Right ventricle myocardium inferior (tissue), 1 donor: ENCODE measurements at regions not wholly inside any gene's neighbourhood (a gene's known extent, or its start where the extent isn't known, plus 50 kb on each side); places are given as distances from the start of the nearest gene placed in this dataset.
A peak's percentile ranks its signal among the peaks of the same experiment; 100 is the strongest.
"Not testable (repeated sequence)": the region's sequence is repeated elsewhere in the genome, so short reads cannot be mapped to it uniquely, and the experiment has no call there.

ENCODE experiments used
- ATAC-seq: fragments of 200-7000 bp; cut with Tn5 transposase; one replicate; pipeline ENCODE4 v1.9.1; 2020; ENCODE audit warnings: mild to moderate bottlenecking, moderate library complexity
- DNase-seq: peaks from one replicate; pipeline ENCODE4 v3.0.0; 2021; ENCODE audit errors: missing footprints
- intact Hi-C: fragments of 100-400 bp; cut with DNase I; formaldehyde crosslinking; loops from one replicate; pipeline ENCODE4 v1.11.0; 2022
- donor health status: DM: no; HTN: yes; CAD: no; lungs with severe emphysema.

GRCh38 chr2:153320879-153321278 lies 157.7 kb downstream of the RPRM start:
- no peak for DNase-seq
- intact Hi-C loops: no loop called here
- ATAC-seq: no peak

- no peak for DNase-seq
- ATAC-seq: no peak
- intact Hi-C loops: no loop called here
Observed at GRCh38 chr2:153311432-153311831, 167.1 kb downstream of the RPRM start.

- ATAC-seq (no peak), DNase-seq (no peak)
- intact Hi-C loops: no loop called here
Observed at GRCh38 chr2:153308466-153308865, 170.1 kb downstream of the RPRM start.

- DNase-seq: no peak
- intact Hi-C loops: no loop called here
- ATAC-seq: no peak
Observed at GRCh38 chr2:153307223-153307622, 171.3 kb downstream of the RPRM start.

- intact Hi-C loops: no loop called here
- DNase-seq: no peak
- no peak for ATAC-seq
Observed at GRCh38 chr2:153299809-153300208, 178.8 kb downstream of the RPRM start.

GRCh38 chr2:153299217-153299616 lies 179.3 kb downstream of the RPRM start:
- intact Hi-C loops: no loop called here
- no peak for ATAC-seq
- no peak for DNase-seq

GRCh38 chr2:153294199-153294786 lies 184.3 kb downstream of the RPRM start:
- intact Hi-C loops: no loop called here
- DNase-seq (no peak), ATAC-seq (no peak)

GRCh38 chr2:153291718-153292117 lies 186.8 kb downstream of the RPRM start:
- ATAC-seq (no peak), DNase-seq (no peak)
- intact Hi-C loops: no loop called here

GRCh38 chr2:153287109-153287801 lies 191.3 kb downstream of the RPRM start:
- ATAC-seq (no peak), DNase-seq (peak; percentile 71)
- intact Hi-C loops: no loop called here

- intact Hi-C loops: no loop called here
- no peak for DNase-seq
- no peak for ATAC-seq
Observed at GRCh38 chr2:153268941-153269461, 209.6 kb downstream of the RPRM start.

- ATAC-seq, intact Hi-C loops, DNase-seq: not testable (repeated sequence)
Observed at GRCh38 chr2:153256876-153257275, 221.7 kb downstream of the RPRM start.

- ATAC-seq, DNase-seq, intact Hi-C loops: not testable (repeated sequence)
Observed at GRCh38 chr2:153246636-153247035, 231.9 kb downstream of the RPRM start.

- no peak for DNase-seq
- no peak for ATAC-seq
- intact Hi-C loops: no loop called here
Observed at GRCh38 chr2:153235516-153235915, 243.0 kb downstream of the RPRM start.

- DNase-seq: no peak
- intact Hi-C loops: no loop called here
- ATAC-seq: no peak
Observed at GRCh38 chr2:153232464-153232863, 246.1 kb downstream of the RPRM start.

- no peak for ATAC-seq
- no peak for DNase-seq
- intact Hi-C loops: no loop called here
Observed at GRCh38 chr2:153230977-153231376, 247.6 kb downstream of the RPRM start.

- ATAC-seq (no peak), DNase-seq (no peak)
- intact Hi-C loops: no loop called here
Observed at GRCh38 chr2:153228904-153229303, 249.7 kb downstream of the RPRM start.

- intact Hi-C loops: no loop called here
- DNase-seq (no peak), ATAC-seq (no peak)
Observed at GRCh38 chr2:153227981-153228380, 250.6 kb downstream of the RPRM start.

GRCh38 chr2:153222231-153223165 lies 256.1 kb downstream of the RPRM start:
- intact Hi-C loops: no loop called here
- DNase-seq (peak; percentile 53), ATAC-seq (no peak)

GRCh38 chr2:153221506-153221905 lies 257.1 kb downstream of the RPRM start:
- ATAC-seq: no peak
- intact Hi-C loops: no loop called here
- DNase-seq: peak; percentile 47
